IPS-15b (cell line): ENCODE measurements at regions not wholly inside any gene's neighbourhood (a gene's known extent, or its start where the extent isn't known, plus 50 kb on each side); places are given as distances from the start of the nearest gene placed in this dataset.
"Not testable (repeated sequence)": the region's sequence is repeated elsewhere in the genome, so short reads cannot be mapped to it uniquely, and the experiment has no call there.

Source experiments
- H3K27me3 ChIP-seq: one replicate; pipeline ENCODE4 v1.6.1; 2013; ENCODE audit warnings: low read length; ENCODE audit not compliant: control insufficient read depth, insufficient read depth
- H3K36me3 ChIP-seq: one replicate; pipeline ENCODE4 v1.6.1; 2013; ENCODE audit warnings: low read length; ENCODE audit not compliant: control insufficient read depth, insufficient read depth
- H3K4me1 ChIP-seq: one replicate; pipeline ENCODE4 v1.6.1; 2013; ENCODE audit warnings: mild to moderate bottlenecking, low read length; ENCODE audit not compliant: control insufficient read depth, insufficient read depth
- H3K4me3 ChIP-seq: one replicate; pipeline ENCODE4 v1.5.1; 2013; ENCODE audit warnings: low read depth, low read length
- H3K9ac ChIP-seq: one replicate; pipeline ENCODE4 v1.6.1; 2013; ENCODE audit warnings: low read depth, mild to moderate bottlenecking, low read length
- H3K9me3 ChIP-seq: one replicate; pipeline ENCODE4 v1.6.1; 2013; ENCODE audit warnings: mild to moderate bottlenecking, low read length; ENCODE audit not compliant: control insufficient read depth, insufficient read depth

DNA sequence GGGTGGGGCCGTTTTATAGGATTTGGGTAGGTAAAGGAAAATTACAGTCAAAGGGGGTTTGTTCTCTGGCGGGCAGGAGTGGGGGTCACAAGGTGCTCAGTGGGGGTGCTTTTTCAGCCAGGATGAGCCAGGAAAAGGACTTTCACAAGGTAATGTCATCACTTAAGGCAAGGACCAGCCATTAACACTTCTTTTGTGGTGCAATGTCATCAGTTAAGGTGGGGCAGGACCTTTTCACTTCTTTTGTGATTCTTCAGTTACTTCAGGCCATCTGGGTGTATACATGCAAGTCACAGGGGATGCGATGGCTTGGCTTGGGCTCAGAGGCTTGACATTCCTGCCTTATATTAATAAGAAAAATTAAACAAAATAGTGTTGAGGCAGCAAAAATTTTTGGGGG, 200.1 kb upstream of the TRPC7 start:
- not testable (repeated sequence) for H3K9ac ChIP-seq, H3K9me3 ChIP-seq, H3K4me3 ChIP-seq, H3K27me3 ChIP-seq, H3K36me3 ChIP-seq
- H3K4me1 ChIP-seq: peaks cover 17% of the 10 kb centered on the region

DNA sequence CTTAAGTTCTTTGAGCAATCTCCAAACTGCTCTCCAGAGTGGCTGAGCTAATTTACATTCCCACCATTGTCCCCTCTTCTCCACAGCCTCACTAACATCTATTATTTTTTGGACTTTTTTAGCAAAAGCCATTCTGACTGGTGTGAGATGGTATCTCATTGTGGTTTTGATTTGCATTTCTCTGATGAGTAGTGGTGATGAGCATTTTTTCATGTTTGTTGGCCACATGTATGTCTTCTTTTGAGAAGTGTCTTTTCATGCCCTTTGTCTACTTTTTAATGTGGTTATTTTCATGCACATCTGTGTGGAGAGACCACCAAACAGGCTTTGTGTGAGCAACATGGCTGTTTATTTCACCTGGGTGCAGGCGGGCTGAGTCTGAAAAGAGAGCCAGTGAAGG, 199.7 kb upstream of the TRPC7 start:
- H3K9ac ChIP-seq, H3K9me3 ChIP-seq, H3K36me3 ChIP-seq, H3K27me3 ChIP-seq, H3K4me3 ChIP-seq: not testable (repeated sequence)
- H3K4me1 ChIP-seq: peaks cover 17% of the 10 kb centered on the region

DNA sequence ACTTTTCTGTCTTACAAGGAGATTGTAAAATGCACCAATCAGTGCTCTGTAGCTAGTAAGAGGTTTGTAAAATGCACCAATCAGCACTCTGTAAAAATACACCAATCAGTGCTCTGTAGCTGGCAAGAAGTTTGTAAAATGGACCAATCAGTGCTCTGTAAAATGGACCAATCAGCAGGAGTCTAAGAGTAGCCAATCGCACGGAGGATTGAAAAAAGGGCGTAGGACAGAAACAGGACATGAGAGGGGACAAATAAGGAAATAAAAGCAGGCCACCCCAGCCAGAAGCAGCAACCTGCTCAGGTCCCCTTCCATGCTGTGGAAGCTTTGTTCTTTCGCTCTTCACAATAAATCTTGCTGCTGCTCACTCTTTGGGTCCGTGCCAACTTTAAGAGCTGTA, 199.1 kb upstream of the TRPC7 start:
- H3K4me3 ChIP-seq, H3K27me3 ChIP-seq, H3K36me3 ChIP-seq, H3K9me3 ChIP-seq, H3K9ac ChIP-seq: not testable (repeated sequence)
- H3K4me1 ChIP-seq: peaks cover 17% of the 10 kb centered on the region

DNA sequence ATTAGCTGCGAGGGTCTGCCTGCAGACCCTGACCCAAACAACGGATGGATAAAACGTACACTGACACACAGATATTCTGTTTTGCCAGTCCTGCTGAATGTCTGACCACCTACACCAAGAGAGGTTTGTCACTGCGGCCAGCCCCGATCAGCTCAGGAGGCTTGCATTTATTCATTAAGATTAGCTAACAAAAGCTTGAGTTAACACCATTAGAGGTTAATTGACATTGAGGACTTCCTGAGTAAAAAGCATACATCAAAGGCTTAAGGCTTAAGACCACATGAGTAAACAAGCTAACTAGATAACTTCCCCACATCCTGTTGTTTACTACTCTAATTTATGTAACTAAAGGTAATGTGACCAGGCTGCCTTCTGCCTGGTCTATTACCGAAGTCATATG, 198.1 kb upstream of the TRPC7 start:
- Histone ChIP-seq H3K4me1 (peaks cover 17% of the 10 kb centered on the region), H3K9me3 (no peaks in the 10 kb centered on the region), H3K4me3 (no peak overlapping the region), H3K9ac (no peak overlapping the region), H3K36me3 (no peaks in the 10 kb centered on the region), H3K27me3 (no peaks in the 10 kb centered on the region)

DNA sequence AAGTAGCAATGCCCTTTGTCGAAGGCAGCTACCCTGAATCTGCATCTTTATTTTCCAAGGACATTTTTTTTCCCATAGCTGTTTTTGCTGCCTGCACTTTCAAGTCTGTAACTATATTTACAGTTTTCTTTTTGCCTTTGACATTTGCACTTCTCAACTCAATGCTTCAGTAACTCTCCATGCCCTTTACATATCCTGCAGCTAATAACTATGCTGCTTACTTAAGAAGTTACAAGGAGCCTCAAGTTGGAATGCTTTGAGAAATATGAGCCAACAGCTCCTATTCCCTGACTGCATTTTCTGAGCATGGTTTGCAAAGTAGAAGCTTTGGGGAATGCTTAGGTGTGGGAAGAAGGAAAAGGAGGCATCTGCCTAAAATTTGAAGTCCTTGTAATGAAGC, 194.8 kb upstream of the TRPC7 start:
- no peaks in the 10 kb centered on the region for H3K27me3 ChIP-seq
- H3K4me3 ChIP-seq: no peak overlapping the region
- no peak overlapping the region for H3K9ac ChIP-seq
- H3K9me3 ChIP-seq: no peaks in the 10 kb centered on the region
- peaks cover 16% of the 10 kb centered on the region for H3K4me1 ChIP-seq
- H3K36me3 ChIP-seq: no peaks in the 10 kb centered on the region

DNA sequence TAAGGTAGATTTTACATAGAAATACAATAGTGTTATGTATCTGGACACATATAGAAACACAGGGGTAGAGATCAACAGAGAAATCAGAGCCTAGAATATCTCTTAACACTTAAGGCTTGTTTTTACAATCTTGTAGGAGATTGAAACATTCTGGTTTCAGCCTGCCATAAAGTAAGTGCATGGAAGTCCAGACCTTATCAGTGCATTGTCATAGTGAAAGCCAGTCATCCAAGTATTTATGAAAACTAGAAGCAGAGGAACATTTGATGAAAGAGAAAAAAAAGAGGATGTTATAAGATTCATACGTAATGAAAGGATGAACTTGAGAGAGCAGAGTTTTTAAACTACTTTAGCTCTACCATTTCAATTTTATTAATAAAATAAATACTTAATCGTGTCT, 194.3 kb upstream of the TRPC7 start:
- Histone ChIP-seq H3K36me3 (no peaks in the 10 kb centered on the region), H3K9ac (no peak overlapping the region), H3K4me1 (peaks cover 12% of the 10 kb centered on the region), H3K4me3 (no peak overlapping the region), H3K9me3 (no peaks in the 10 kb centered on the region), H3K27me3 (no peaks in the 10 kb centered on the region)

DNA sequence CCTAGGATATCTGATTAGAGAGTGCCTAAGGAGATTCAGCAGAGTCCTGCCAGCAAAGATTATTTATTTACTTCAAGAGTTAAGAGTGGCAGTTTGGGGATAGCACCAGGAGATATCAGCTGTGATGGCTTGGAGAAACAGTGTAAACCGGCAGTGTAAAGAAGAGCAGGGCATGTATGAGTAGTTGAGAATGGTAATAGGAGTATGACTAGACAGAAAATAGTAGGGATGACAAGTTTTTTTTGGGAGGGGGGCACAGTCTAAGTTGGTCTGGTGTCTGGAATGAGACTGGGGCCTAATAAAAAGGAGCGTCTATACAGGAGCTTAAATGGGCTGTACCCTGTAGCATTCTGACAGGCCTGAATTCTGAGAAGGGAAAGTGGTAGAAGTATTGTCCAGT, 181.8 kb upstream of the TRPC7 start:
- H3K36me3 ChIP-seq, H3K9me3 ChIP-seq, H3K4me1 ChIP-seq: not testable (repeated sequence)

DNA sequence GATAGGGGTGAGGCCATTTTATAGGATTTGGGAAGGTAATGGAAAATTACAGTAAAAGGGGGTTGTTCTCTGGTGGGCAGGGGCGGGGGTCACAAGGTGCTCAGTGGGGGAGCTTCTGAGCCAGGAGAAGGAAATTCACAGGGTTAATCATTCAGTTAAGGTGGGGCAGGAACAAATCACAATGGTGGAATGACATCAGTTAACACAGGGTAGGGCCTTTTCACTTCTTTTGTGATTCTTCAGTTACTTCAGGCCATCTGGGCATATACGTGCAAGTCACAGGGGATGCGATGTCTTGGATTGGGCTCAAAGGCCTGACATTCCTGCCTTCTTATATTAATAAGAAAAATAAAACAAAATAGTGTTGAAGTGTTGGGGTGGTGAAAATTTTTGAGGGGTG, 181.1 kb upstream of the TRPC7 start:
- H3K27me3 ChIP-seq, H3K4me3 ChIP-seq, H3K9me3 ChIP-seq, H3K9ac ChIP-seq, H3K36me3 ChIP-seq, H3K4me1 ChIP-seq: not testable (repeated sequence)

More for the DNA sequence above, 181.8 kb upstream of the TRPC7 start:
- not testable (repeated sequence) for H3K9ac ChIP-seq, H3K4me3 ChIP-seq, H3K27me3 ChIP-seq

DNA sequence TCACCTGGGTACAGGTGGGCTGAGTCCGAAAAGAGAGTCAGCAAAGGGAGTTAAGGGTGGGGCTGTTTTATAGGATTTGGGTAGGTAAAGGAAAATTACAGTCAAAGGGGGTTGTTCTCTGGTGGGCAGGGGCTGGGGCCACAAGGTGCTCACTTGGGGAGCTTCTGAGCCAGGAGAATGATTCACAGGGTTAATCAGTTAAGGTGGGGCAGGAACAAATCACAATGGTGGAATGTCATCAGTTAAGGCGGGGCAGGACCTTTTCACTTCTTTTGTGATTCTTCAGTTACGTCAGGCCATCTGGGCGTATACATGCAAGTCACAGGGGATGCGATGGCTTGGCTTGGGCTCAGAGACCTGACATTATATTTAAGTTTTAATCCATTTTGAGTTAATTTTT, 179.7 kb upstream of the TRPC7 start:
- H3K9me3 ChIP-seq, H3K36me3 ChIP-seq, H3K4me1 ChIP-seq, H3K9ac ChIP-seq, H3K27me3 ChIP-seq: not testable (repeated sequence)
- peak overlapping the region; percentile 22 for H3K4me3 ChIP-seq

DNA sequence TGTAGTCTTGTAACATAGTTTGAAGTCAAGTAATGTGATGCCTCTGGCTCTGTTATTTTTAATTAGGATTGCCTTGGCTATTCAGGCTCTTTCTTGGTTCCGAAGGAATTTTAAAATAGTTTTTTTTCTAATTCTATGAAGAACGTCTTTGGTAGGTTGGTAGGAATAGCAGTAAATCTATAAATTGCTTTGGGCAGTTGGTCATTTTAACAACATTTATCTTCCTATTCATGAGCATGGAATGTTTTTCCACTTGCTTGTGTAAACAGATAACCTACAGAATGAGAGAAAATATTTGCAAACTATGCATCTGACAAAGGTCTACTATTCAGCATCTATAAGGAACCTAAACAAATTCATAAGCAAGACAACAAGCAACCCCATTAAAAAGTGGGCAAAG, 173.2 kb upstream of the TRPC7 start:
- H3K4me1 ChIP-seq: no peaks in the 10 kb centered on the region
- H3K9ac ChIP-seq: no peak overlapping the region
- no peaks in the 10 kb centered on the region for H3K27me3 ChIP-seq
- no peaks in the 10 kb centered on the region for H3K9me3 ChIP-seq
- no peaks in the 10 kb centered on the region for H3K36me3 ChIP-seq
- H3K4me3 ChIP-seq: no peak overlapping the region

DNA sequence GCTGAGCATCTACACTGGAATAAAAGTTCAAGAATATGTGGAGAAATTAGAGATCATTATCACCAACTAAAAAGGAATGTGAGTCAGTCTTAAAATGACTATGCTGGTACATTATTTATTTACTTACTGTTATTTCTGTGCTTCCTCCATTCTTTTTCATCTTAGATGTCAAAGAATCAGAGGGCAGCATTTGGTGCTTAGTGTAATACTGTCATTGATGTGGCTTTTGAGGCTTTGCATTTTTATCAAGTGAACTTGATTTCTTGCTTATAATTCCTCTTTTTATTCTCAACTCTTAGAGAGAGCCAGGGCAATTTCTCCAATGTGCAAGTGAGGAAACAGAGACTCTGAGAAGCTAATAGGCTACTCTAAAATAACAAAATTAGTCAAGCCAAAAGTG, 163.7 kb upstream of the TRPC7 start:
- Histone ChIP-seq H3K4me3 (no peak overlapping the region), H3K9ac (no peak overlapping the region), H3K27me3 (no peaks in the 10 kb centered on the region), H3K36me3 (no peaks in the 10 kb centered on the region), H3K4me1 (no peaks in the 10 kb centered on the region), H3K9me3 (no peaks in the 10 kb centered on the region)

DNA sequence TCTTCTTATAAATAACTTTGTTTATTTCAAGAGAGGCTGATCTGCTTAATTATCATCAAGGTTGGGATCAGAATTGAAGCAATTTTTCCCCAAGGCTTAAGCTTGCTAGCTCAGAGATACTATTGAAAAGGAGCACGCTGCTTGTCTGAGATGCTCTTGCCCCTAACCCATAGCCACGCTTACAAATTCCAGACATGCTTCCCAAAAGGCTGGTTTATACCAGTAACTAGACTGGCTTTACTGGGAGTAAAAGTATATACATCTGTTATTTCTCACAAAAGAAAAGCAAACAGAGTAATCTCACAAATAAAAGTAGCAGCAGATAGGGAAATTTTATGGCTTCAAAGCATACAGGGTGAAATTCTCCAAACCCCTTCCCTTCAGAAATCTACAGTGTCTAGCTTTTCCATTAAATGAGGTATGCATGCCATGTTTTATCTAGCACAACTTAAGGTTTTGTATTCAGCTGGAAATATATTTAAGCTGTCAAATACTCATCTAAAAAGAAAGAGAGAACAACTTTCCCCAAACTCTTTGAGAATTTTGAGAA, 163.2 kb upstream of the TRPC7 start:
- H3K4me1 ChIP-seq: no peaks in the 10 kb centered on the region
- no peaks in the 10 kb centered on the region for H3K36me3 ChIP-seq
- H3K9me3 ChIP-seq: no peaks in the 10 kb centered on the region
- no peak overlapping the region for H3K9ac ChIP-seq
- no peak overlapping the region for H3K4me3 ChIP-seq
- H3K27me3 ChIP-seq: no peaks in the 10 kb centered on the region

DNA sequence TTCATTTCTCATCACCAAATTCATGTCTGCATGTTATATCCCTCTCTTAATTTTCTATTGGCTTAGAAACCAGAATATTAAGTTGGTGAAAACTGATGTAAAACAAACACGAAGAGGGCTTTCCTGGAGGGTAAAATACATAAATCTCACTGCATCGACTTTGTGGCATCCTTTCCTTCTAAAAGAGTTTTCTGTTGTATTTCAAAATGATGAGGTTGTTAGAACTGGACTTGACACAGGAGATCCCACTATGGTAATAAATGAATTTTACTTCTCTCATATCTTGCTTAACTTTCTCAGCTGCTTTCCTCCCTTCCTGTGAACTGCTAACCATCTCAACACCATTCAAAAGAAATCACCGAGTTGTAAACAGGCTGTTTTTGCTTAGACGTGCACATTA, 162.0 kb upstream of the TRPC7 start:
- no peaks in the 10 kb centered on the region for H3K27me3 ChIP-seq
- no peaks in the 10 kb centered on the region for H3K36me3 ChIP-seq
- no peaks in the 10 kb centered on the region for H3K9me3 ChIP-seq
- no peaks in the 10 kb centered on the region for H3K4me1 ChIP-seq
- H3K9ac ChIP-seq: no peak overlapping the region
- H3K4me3 ChIP-seq: no peak overlapping the region
